Colonic mucosa (tissue), 4 donors: ENCODE measurements at regions not wholly inside any gene's neighbourhood (a gene's known extent, or its start where the extent isn't known, plus 50 kb on each side); places are given as distances from the start of the nearest gene placed in this dataset.
"Not testable (repeated sequence)": the region's sequence is repeated elsewhere in the genome, so short reads cannot be mapped to it uniquely, and the experiment has no call there.

Experiments used
- DNase-seq: peaks from one replicate; pipeline ENCODE4 v3.0.0-alpha.2; 2020
- H3K27ac ChIP-seq: fragments of 200-600 bp; one replicate; pipeline ENCODE4 v1.8.0; 2021
- H3K27me3 ChIP-seq: fragments of 200-600 bp; one replicate; pipeline ENCODE4 v1.8.0; 2021
- H3K36me3 ChIP-seq: fragments of 200-600 bp; one replicate; pipeline ENCODE4 v1.8.0; 2021
- H3K4me1 ChIP-seq: fragments of 200-600 bp; one replicate; pipeline ENCODE4 v1.8.0; 2021; ENCODE audit warnings: mild to moderate bottlenecking
- H3K4me3 ChIP-seq: fragments of 200-600 bp; one replicate; pipeline ENCODE4 v1.8.0; 2021
- H3K9ac ChIP-seq, 2 donors: one replicate each; pipeline ENCODE4 v1.7.0; 2013; ENCODE audit warnings: control low read depth in 2 of 2, low read depth in 2 of 2, low read length in 2 of 2
- H3K9me3 ChIP-seq: fragments of 200-600 bp; one replicate; pipeline ENCODE4 v1.8.0; 2021
- intact Hi-C: fragments of 100-400 bp; cut with DNase I; formaldehyde crosslinking; loops from one replicate; pipeline ENCODE4 v1.14.1; 2022
- TF ChIP-seq, protein P1 (sequence below): fragments of 200-600 bp; IDR thresholded peaks from one replicate; pipeline ENCODE4 v1.8.0; 2022; ENCODE audit warnings: antibody characterized with exemption, mild to moderate bottlenecking
- donor health status: healthy.
- donor health status: DM: no; HTN: no; CAD: no.
- donor health status: DM: no; HTN: no; CAD: no.

DNA sequence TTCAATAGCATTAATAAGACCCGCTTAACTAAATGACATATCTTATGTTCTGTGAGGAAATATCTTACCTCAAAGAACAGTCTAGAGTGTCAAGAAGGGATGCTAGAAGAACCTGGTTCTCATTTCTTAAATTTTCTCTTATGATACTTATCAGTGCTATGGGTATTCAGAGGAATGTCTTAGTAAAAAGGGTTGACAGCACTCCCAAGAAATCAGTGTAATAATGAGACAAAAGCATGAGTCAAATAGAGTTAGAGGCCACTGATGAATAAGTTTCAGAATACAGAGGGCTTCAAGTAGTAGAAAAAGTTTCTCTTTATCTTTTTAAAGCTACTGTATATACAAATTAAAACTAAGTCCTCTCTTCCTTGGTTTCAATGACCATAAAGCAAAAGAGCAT lies 242.8 kb downstream of the GJA1 start:
- Histone ChIP-seq H3K4me3 (no peak overlapping the region), H3K9ac (no peak overlapping the region), H3K4me1 (no peaks in the 10 kb centered on the region), H3K27me3 (no peaks in the 10 kb centered on the region), H3K27ac (no peak overlapping the region), H3K36me3 (no peaks in the 10 kb centered on the region), H3K9me3 (no peaks in the 10 kb centered on the region)
- DNase-seq = no peak
- TF ChIP-seq, protein P1, sequence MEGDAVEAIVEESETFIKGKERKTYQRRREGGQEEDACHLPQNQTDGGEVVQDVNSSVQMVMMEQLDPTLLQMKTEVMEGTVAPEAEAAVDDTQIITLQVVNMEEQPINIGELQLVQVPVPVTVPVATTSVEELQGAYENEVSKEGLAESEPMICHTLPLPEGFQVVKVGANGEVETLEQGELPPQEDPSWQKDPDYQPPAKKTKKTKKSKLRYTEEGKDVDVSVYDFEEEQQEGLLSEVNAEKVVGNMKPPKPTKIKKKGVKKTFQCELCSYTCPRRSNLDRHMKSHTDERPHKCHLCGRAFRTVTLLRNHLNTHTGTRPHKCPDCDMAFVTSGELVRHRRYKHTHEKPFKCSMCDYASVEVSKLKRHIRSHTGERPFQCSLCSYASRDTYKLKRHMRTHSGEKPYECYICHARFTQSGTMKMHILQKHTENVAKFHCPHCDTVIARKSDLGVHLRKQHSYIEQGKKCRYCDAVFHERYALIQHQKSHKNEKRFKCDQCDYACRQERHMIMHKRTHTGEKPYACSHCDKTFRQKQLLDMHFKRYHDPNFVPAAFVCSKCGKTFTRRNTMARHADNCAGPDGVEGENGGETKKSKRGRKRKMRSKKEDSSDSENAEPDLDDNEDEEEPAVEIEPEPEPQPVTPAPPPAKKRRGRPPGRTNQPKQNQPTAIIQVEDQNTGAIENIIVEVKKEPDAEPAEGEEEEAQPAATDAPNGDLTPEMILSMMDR = no peak
- intact Hi-C loops = no loop called here

DNA sequence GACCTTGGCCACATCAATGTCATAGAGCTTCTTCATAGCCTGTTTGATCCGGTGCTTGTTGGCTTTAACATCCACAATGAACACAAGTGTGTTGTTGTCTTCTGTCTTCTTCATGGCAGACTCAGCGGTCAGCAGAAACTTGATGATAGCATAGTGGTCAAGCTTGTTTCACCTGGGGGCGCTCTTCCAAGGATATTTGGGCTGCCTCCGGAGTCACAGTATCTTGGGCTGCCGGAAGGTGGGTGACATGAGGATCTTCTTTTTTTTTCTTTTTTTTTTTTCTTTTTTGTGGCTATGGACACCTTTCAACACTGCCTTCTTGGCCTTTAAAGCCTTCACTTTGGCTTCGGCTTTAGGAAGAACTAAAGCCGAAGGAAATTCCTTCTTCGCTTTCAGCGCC lies 244.6 kb downstream of the GJA1 start:
- Histone ChIP-seq H3K36me3 (no peaks in the 10 kb centered on the region), H3K9ac (no peak overlapping the region), H3K4me1 (no peaks in the 10 kb centered on the region), H3K9me3 (no peaks in the 10 kb centered on the region), H3K4me3 (no peak overlapping the region), H3K27ac (no peak overlapping the region), H3K27me3 (no peaks in the 10 kb centered on the region)
- TF ChIP-seq, protein P1 = no peak
- intact Hi-C loops = no loop called here
- no peak for DNase-seq

DNA sequence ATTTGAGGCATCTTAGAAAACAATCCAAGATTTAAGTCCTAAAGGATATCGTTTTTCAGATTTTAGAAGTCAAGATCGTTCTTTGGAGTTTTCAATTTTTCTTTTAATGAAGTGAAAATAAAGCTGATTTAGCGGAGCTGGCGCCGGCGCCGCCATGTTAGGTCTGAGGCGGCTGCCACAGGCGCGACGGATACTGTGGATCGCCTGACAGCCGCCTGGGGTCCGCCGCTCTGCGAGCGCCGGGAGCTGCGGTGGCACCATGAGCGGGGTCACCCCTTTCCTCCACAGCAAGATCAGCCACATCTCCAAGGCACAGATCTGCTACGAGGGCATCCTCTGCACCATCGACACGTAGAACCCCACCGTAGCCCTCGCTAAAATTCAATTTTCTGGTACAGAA lies 247.2 kb downstream of the GJA1 start:
- Histone ChIP-seq H3K9me3 (no peaks in the 10 kb centered on the region), H3K4me3 (no peak overlapping the region), H3K4me1 (no peaks in the 10 kb centered on the region), H3K27me3 (no peaks in the 10 kb centered on the region), H3K27ac (no peak overlapping the region), H3K9ac (no peak overlapping the region), H3K36me3 (no peaks in the 10 kb centered on the region)
- intact Hi-C loops = no loop called here
- TF ChIP-seq, protein P1 = no peak
- DNase-seq = no peak

DNA sequence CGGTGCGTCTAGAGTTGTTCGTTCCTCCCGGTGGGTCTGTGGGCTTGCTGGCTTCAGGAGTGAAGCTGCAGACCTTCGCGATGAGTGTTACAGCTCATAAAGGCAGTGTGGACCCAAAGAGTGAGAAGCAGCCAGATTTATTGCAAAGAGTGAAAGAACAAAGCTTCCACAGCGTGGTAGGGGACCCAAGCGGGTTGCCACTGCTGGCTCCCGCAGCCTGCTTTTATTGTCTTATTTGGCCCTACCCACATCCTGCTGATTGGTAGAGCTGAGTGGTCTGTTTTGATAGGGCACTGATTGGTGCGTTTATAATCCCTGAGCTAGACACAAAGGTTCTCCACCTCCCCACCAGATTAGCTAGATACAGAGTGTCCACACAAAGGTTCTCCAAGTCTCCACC lies 250.4 kb downstream of the GJA1 start:
- H3K27ac ChIP-seq, H3K9ac ChIP-seq, H3K27me3 ChIP-seq, H3K36me3 ChIP-seq, H3K4me1 ChIP-seq, H3K9me3 ChIP-seq, H3K4me3 ChIP-seq, intact Hi-C loops, DNase-seq: not testable (repeated sequence)

DNA sequence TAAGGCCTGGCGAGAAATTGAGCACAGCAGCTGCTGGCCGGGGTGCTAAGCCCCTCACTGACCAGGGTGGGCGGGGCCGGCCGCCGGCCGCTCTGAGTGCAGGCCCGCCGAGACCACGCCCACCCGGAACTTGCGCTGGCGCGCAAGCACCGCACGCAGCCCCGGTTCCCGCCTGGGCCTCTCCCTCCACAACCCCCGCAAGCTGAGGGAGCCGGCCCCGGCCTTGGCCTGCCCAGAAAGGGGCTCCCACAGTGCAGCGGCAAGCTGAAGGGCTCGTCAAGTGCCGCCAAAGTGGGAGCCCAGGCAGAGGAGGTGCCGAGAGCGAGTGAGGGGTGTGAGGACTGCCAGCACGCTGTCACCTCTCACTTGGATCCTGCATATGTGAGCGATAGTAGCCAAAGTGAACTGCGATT lies 251.2 kb downstream of the GJA1 start:
- Histone ChIP-seq H3K27ac (no peak overlapping the region), H3K4me1 (no peaks in the 10 kb centered on the region), H3K9me3 (no peaks in the 10 kb centered on the region), H3K9ac (no peak overlapping the region), H3K27me3 (no peaks in the 10 kb centered on the region), H3K36me3 (no peaks in the 10 kb centered on the region), H3K4me3 (no peak overlapping the region)
- DNase-seq = peak; percentile 21
- intact Hi-C loops = no loop called here
- TF ChIP-seq, protein P1 = no peak

DNA sequence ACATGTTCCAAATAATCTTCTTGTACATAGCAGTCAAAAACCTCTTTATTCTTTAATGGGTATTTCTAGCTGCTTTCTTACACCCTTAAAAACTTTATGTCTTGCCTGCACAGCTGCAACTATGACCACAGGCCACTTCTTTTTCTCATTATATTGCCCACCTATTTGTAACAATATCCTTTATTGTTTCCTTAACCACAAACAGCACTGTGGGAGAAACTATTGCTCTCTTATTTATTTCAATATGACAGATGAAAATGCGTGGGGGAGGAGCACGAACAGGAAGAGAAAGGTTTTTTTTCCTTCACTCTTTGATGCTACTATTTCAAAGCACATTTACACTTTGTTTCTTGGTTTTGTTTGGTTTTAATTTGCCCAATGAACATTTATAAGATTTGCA lies 253.5 kb downstream of the GJA1 start:
- TF ChIP-seq, protein P1 = no peak
- no peak for DNase-seq
- Histone ChIP-seq H3K27ac (no peak overlapping the region), H3K9ac (no peak overlapping the region), H3K27me3 (no peaks in the 10 kb centered on the region), H3K36me3 (no peaks in the 10 kb centered on the region), H3K9me3 (no peaks in the 10 kb centered on the region), H3K4me3 (no peak overlapping the region), H3K4me1 (no peaks in the 10 kb centered on the region)
- intact Hi-C loops = no loop called here
